Gastrocnemius medialis (tissue), 4 donors: ENCODE measurements at regions not wholly inside any gene's neighbourhood (a gene's known extent, or its start where the extent isn't known, plus 50 kb on each side); places are given as distances from the start of the nearest gene placed in this dataset.

ENCODE experiments used
- ATAC-seq, 2 donors: fragments of 150-250 bp; one replicate each; pipeline ENCODE4 v1.9.1; 2016
- DNase-seq, 2 donors: peaks; one replicate each; pipeline ENCODE4 v3.0.0-alpha.2; 2019
- H3K27ac ChIP-seq, 4 donors: fragments of 200-600 bp; sonication (generic); 1 replicate in 1 of 4; 2 replicates in 3 of 4; pipeline ENCODE4 v1.5.1; 2016 to 2018; ENCODE audit warnings: mild to moderate bottlenecking in 2 of 4, moderate library complexity in 1 of 4
- H3K27me3 ChIP-seq, 3 donors: fragments of 200-600 bp; sonication (generic) in 2 of 3; 1 replicate in 1 of 3; 2 replicates in 2 of 3; pipeline versions ENCODE4 v1.5.1 to v1.6.0; 2016 to 2019; ENCODE audit warnings: mild to moderate bottlenecking in 1 of 3, moderate library complexity in 1 of 3
- H3K36me3 ChIP-seq, 2 donors: fragments of 200-600 bp; sonication (generic) in 1 of 2; one replicate each; pipeline ENCODE4 v1.5.1; 2017 to 2018
- H3K4me1 ChIP-seq, 2 donors: fragments of 200-600 bp; sonication (generic) in 1 of 2; one replicate each; pipeline ENCODE4 v1.5.1; 2016 to 2017; ENCODE audit warnings: mild to moderate bottlenecking in 2 of 2
- H3K4me3 ChIP-seq, 4 donors: fragments of 200-600 bp; sonication (generic) in 3 of 4; 1 replicate in 1 of 4; 2 replicates in 3 of 4; pipeline ENCODE4 v1.5.1; 2016 to 2019; ENCODE audit warnings: mild to moderate bottlenecking in 2 of 4
- H3K9me3 ChIP-seq, 3 donors: fragments of 200-600 bp; sonication (generic) in 2 of 3; 1 replicate in 1 of 3; 2 replicates in 2 of 3; pipeline ENCODE4 v1.5.1; 2016 to 2019
- CTCF ChIP-seq, 5 experiments: fragments of 450-650 bp in 3 of 5; fragments of 200-600 bp in 2 of 5; sonication (generic) in 2 of 5; IDR thresholded peaks in 4 of 5; conservative IDR thresholded peaks in 1 of 5; 1 replicate in 4 of 5; 2 replicates in 1 of 5; pipeline ENCODE4 v1.5.1; 2016 to 2019; ENCODE audit warnings: antibody characterized with exemption in 5 of 5, mild to moderate bottlenecking in 3 of 5, moderate library complexity in 3 of 5
- POLR2A ChIP-seq, 2 donors: fragments of 450-650 bp; IDR thresholded peaks; one replicate each; pipeline ENCODE4 v1.6.1; 2017; ENCODE audit warnings: antibody characterized with exemption in 2 of 2, mild to moderate bottlenecking in 2 of 2, moderate library complexity in 2 of 2
- in situ Hi-C, 4 donors: fragments of 200-750 bp; cut with MboI; loops; one replicate each; pipeline versions ENCODE4 v1.15.0 to v1.8.0; 2017; ENCODE audit warnings: low sequenced_read_pairs in 4 of 4
- intact Hi-C: fragments of 100-400 bp; cut with DNase I; formaldehyde crosslinking; loops from one replicate; pipeline ENCODE4 v1.15.1; 2023; ENCODE audit warnings: low total_unique reads

- Histone ChIP-seq H3K27ac (no peak overlapping the region), H3K36me3 (no peaks in the 10 kb centered on the region), H3K4me3 (no peak overlapping the region), H3K9me3 (no peaks in the 10 kb centered on the region), H3K27me3 (no peaks in the 10 kb centered on the region), H3K4me1 (no peaks in the 10 kb centered on the region)
- no peak for DNase-seq
- in situ Hi-C loops (no loop called here), intact Hi-C loops (no loop called here)
- ATAC-seq: no peak
- no peak for TF ChIP-seq POLR2A (IDR thresholded peaks at IDR 0.05)
- no peak for TF ChIP-seq CTCF (IDR thresholded peaks at IDR 0.05 in 4 of 5, conservative IDR thresholded peaks at IDR 0.05 in 1 of 5)
These were observed 309.3 kb upstream of the E2F7 start for GRCh38 chr12:77374673-77375072.

- Histone ChIP-seq H3K9me3 (no peaks in the 10 kb centered on the region), H3K36me3 (no peaks in the 10 kb centered on the region), H3K4me1 (no peaks in the 10 kb centered on the region), H3K27me3 (no peaks in the 10 kb centered on the region), H3K27ac (no peak overlapping the region), H3K4me3 (no peak overlapping the region)
- TF ChIP-seq CTCF (IDR thresholded peaks at IDR 0.05 in 4 of 5, conservative IDR thresholded peaks at IDR 0.05 in 1 of 5) (no peak), POLR2A (IDR thresholded peaks at IDR 0.05) (no peak)
- ATAC-seq (no peak), DNase-seq (no peak)
- in situ Hi-C loops (no loop called here), intact Hi-C loops (no loop called here)
These were observed 307.1 kb upstream of the E2F7 start for GRCh38 chr12:77372494-77372893.

GRCh38 chr12:77372026-77372425 is 306.7 kb upstream of the E2F7 start:
- TF ChIP-seq CTCF (IDR thresholded peaks at IDR 0.05 in 4 of 5, conservative IDR thresholded peaks at IDR 0.05 in 1 of 5) (no peak), POLR2A (IDR thresholded peaks at IDR 0.05) (no peak)
- in situ Hi-C loops (no loop called here), intact Hi-C loops (no loop called here)
- Histone ChIP-seq H3K4me1 (no peaks in the 10 kb centered on the region), H3K27ac (no peak overlapping the region), H3K27me3 (no peaks in the 10 kb centered on the region), H3K36me3 (no peaks in the 10 kb centered on the region), H3K4me3 (no peak overlapping the region), H3K9me3 (no peaks in the 10 kb centered on the region)
- DNase-seq: no peak
- no peak for ATAC-seq

- in situ Hi-C loops: no loop called here
- Histone ChIP-seq H3K4me3 (no peak overlapping the region), H3K9me3 (no peaks in the 10 kb centered on the region), H3K36me3 (no peaks in the 10 kb centered on the region), H3K27me3 (no peaks in the 10 kb centered on the region), H3K4me1 (no peaks in the 10 kb centered on the region), H3K27ac (no peak overlapping the region)
- no peak for DNase-seq
- intact Hi-C loops: no loop called here
- TF ChIP-seq CTCF (IDR thresholded peaks at IDR 0.05 in 4 of 5, conservative IDR thresholded peaks at IDR 0.05 in 1 of 5): no peak
- TF ChIP-seq POLR2A (IDR thresholded peaks at IDR 0.05): no peak
- ATAC-seq: no peak
These were observed 303.0 kb upstream of the E2F7 start for GRCh38 chr12:77368379-77368778.

- DNase-seq: no peak
- H3K4me3 ChIP-seq: no peak overlapping the region
- H3K9me3 ChIP-seq: no peaks in the 10 kb centered on the region
- intact Hi-C loops (no loop called here), in situ Hi-C loops (no loop called here)
- no peaks in the 10 kb centered on the region for H3K4me1 ChIP-seq
- ATAC-seq: no peak
- H3K27ac ChIP-seq: no peak overlapping the region
- no peaks in the 10 kb centered on the region for H3K36me3 ChIP-seq
- no peaks in the 10 kb centered on the region for H3K27me3 ChIP-seq
- no peak for TF ChIP-seq CTCF (IDR thresholded peaks at IDR 0.05 in 4 of 5, conservative IDR thresholded peaks at IDR 0.05 in 1 of 5)
- TF ChIP-seq POLR2A (IDR thresholded peaks at IDR 0.05): no peak
These were observed 301.2 kb upstream of the E2F7 start for GRCh38 chr12:77366616-77367015.
